Fibroblast of the aortic adventitia (primary cell): ENCODE measurements at regions not wholly inside any gene's neighbourhood (a gene's known extent, or its start where the extent isn't known, plus 50 kb on each side); places are given as distances from the start of the nearest gene placed in this dataset.

Experiments
- DNase-seq: peaks from one replicate; pipeline ENCODE4 v3.0.0-alpha.2; 2010; ENCODE audit warnings: low read depth
- H3K4me3 ChIP-seq: 2 replicates; pipeline ENCODE4 v1.5.1; 2011; ENCODE audit warnings: low read depth, mild to moderate bottlenecking, control low read depth, low read length, moderate library complexity
- TF ChIP-seq, protein P1 (sequence below): IDR thresholded peaks from 2 replicates; pipeline ENCODE4 v1.5.1; 2011; ENCODE audit warnings: mild to moderate bottlenecking, low read length, control low read depth, inconsistent platforms; ENCODE audit not compliant: insufficient read depth

DNA sequence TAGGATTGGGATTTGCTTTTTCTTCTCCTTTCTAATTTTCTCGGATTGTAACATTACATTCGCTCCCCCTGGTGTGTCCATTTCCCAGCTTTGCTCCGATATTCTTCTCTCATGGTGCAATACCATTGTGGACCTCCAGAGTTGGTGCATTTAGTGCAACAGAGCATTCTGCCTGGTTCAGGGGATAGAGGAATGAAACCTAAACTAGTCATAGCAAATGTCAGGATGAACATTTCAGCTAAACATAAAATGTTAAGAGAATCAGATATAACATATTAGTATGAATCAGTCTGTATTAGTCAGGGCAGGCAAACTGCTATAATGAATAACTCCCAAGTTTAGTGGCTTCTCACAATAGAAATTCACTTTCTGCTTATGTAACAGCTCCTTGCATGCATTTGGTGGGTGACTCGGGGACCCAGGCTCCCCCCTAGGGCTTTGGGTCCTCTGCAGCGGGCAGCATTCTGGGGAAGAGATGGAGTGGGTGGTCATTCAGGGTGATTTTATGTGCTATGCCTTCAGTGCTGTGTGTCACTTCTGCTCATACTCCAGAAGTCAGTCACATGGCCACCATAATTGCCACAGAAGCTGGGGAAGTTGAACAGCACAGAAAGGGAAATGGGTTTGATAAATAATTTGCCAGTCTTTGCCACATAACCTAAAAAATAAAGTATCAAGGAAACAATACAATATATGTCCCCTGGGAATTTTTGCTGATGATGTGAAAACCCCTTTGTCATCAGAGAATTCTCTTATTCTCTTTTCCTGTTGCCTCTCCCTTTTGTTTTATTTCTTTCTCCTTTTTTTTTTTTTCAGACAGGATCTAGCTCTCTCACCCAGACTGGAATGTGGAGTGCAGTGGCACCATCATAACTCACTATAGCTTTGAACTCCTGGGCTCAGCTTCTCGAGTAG, 111.0 kb downstream of the HSPH1 start:
- TF ChIP-seq, protein P1, sequence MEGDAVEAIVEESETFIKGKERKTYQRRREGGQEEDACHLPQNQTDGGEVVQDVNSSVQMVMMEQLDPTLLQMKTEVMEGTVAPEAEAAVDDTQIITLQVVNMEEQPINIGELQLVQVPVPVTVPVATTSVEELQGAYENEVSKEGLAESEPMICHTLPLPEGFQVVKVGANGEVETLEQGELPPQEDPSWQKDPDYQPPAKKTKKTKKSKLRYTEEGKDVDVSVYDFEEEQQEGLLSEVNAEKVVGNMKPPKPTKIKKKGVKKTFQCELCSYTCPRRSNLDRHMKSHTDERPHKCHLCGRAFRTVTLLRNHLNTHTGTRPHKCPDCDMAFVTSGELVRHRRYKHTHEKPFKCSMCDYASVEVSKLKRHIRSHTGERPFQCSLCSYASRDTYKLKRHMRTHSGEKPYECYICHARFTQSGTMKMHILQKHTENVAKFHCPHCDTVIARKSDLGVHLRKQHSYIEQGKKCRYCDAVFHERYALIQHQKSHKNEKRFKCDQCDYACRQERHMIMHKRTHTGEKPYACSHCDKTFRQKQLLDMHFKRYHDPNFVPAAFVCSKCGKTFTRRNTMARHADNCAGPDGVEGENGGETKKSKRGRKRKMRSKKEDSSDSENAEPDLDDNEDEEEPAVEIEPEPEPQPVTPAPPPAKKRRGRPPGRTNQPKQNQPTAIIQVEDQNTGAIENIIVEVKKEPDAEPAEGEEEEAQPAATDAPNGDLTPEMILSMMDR: peak; percentile 75
- DNase-seq: peak; percentile 52
- H3K4me3 ChIP-seq: no peak overlapping the region

DNA sequence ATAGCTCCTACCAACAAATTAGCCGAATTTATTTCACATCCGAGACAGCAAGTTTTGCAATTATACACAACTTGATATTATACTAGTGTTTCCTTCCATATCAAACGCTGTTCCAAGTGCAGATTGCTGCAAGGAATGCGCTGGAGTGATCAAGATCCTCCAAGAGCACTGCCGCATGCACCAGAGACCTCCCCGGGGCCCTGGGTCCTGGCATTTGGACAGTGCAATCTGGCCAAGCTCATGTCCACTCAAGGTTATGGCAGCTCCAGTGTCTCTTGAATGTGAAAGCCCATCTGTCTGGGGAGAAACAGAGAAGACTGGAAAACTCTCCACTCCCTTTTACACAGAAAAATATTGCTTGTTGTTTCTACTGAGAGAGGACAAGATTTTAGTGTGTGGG, 111.9 kb downstream of the HSPH1 start:
- H3K4me3 ChIP-seq: no peak overlapping the region
- no peak for DNase-seq
- TF ChIP-seq, protein P1: no peak

DNA sequence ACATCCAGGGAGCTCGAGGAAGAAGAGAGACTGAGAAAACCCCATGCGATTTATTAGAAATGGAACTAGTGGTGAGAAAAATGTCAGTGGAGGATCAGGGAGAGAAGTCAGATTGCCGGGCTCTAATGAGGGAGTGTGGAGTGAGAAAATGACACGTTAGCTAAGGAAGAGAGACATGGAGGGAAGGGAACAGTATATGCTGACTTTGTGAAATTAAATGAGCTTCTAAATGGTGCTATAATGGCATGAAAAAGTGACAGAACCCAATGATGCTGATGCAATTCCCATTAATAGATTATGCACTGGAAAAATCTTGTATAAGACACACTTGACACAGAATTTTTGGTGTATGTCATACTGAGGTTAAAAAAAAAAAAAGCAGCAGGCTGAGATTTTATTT, 112.6 kb downstream of the HSPH1 start:
- H3K4me3 ChIP-seq: no peak overlapping the region
- TF ChIP-seq, protein P1: no peak
- DNase-seq: no peak

DNA sequence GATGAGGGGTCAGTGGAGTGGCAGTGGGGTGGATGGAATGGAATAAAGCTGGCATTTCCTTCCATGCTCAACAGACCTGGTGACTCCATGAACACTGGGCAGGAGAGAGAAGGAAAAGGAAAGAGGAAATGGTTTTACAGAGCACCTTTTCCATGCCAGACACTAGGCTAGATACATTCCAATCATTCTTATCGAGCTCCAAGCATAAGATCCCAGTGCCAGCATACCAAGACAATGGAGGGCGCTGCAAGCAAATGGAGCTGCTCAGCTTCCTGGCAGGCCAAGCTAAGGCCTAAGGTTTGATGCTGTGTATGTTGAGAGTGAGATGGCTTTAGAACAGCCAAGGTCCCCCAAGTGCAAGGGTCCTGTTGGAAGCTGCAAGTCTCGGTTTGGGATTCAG, 113.2 kb downstream of the HSPH1 start:
- DNase-seq: peak; percentile 46
- TF ChIP-seq, protein P1: no peak
- no peak overlapping the region for H3K4me3 ChIP-seq

DNA sequence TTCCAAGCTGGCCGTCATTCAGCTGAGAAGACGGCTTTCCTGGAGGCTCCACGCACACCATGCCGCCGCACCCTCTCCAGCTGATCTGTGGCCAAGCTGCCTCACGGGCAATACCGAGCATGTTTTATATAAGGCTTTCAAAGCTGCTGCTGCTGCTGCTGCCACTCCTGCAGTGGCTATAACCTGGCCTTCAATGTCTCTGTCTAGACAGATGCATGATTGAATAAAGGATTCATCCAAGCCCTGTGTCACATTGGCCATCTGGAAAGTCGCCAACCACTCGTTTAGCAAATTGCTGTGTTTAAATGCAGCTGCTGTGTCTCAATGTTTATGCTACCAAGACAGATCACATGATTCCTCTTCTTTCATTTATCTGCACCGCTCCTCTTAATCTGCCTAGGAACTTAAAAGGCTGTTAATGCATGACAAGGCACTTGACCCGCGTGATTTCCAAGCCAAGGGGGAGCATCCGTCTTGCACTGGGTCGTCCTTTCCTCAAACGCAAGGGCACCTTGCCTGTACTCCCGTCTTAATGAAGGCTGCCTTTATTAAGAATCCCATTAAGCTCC, 114.3 kb downstream of the TEX26 start:
- TF ChIP-seq, protein P1: no peak
- H3K4me3 ChIP-seq: no peak overlapping the region
- DNase-seq: peak; percentile 22

DNA sequence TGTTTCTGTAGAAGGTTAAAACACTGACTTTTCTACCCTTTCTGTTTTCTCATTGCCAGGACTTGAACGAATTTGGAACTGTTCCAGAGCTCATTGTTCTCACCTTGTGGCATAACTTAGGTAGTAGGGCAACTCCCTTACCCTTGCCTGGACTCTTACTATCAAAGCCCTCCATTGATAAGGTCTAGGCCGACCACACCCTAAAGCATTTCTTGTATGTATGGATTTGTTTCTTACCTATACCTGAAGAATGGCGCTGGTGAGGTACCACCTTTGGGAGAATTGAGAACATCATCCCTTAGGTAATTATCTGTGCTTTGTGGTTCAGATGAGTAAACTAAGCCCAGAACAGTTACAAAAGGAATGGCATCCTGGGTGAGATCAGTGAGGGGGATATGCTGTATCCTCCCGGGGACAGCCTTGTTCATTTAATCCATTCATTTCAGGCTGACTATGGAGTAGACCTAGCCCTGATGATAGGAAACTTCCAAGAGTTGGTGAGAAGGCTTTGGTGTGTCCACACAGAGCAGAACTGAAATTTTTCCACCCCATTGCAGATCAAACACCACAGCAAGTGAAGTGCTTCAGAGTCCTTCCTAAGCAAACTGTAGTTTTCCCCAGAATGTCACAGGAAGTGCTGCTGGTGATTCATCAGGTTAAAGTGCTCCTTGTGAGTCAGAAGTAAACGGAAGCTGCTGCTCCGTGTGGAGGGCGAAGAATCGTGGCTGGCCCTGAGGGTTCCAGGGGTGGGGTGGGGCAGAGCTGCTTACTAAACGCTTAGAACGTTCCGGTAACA, 113.0 kb downstream of the TEX26 start:
- H3K4me3 ChIP-seq: no peak overlapping the region
- TF ChIP-seq, protein P1: no peak

More for the DNA sequence above, 113.0 kb downstream of the TEX26 start:
- peak; percentile 92 for DNase-seq
